NCI-H524 treated with DMSO at 0.1 percent for 48 hours (cell line): ENCODE measurements at regions not wholly inside any gene's neighbourhood (a gene's known extent, or its start where the extent isn't known, plus 50 kb on each side); places are given as distances from the start of the nearest gene placed in this dataset.

ENCODE experiments used
- DNase-seq: peaks from one replicate; lab custom pipeline; 2025; lab: John Stamatoyannopoulos, UW

DNA sequence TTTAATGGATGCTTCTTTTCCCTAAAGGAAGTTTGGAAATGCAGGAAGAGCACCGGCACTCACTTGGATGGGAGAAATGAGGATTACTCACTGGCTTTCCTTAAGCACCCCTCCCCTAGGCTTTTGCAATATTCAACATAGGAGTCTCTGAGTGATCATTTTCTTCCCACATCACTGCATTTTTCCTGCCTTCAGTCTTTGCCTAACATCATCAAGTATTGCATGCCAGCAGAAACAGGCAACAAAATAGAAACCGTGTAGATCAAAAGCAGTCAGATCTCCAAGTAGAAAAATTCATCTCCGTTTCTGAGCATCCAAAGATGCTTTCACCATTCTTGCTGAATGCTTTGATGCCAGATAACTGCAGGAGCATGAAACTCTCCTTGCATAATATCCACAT lies 119.9 kb downstream of the ADCYAP1R1 start:
- DNase-seq = no peak

DNA sequence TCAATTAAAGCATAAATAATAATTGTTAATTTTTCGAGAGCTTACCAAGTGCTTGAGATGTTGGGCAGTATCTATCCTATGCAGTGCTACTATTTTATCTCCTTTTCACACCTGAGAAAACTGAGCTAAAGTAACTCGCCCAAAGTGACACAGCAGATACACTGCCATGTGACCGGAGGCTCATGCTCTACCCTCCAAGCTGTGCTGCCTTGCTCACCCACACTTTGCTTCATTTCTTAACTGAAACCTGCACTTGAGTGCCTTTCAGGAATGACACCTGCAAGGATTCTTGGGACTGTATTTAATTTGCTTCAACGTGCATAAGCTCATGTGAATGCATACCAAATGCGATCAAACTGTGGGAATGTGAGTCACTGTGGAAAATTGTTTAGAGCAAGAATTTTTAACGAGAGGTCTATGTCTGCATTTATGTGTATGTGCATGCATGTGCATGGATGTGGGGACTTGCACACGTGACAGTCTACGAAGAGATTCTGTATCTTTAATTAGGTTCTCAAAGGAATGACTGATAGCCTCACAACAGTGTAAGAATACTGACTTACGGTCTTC lies 119.2 kb downstream of the ADCYAP1R1 start:
- DNase-seq = no peak
